ENCODE measurements at regions not wholly inside any gene's neighbourhood (a gene's known extent, or its start where the extent isn't known, plus 50 kb on each side); places are given as distances from the start of the nearest gene placed in this dataset.
"Not testable (repeated sequence)": the region's sequence is repeated elsewhere in the genome, so short reads cannot be mapped to it uniquely, and the experiment has no call there.

DNA sequence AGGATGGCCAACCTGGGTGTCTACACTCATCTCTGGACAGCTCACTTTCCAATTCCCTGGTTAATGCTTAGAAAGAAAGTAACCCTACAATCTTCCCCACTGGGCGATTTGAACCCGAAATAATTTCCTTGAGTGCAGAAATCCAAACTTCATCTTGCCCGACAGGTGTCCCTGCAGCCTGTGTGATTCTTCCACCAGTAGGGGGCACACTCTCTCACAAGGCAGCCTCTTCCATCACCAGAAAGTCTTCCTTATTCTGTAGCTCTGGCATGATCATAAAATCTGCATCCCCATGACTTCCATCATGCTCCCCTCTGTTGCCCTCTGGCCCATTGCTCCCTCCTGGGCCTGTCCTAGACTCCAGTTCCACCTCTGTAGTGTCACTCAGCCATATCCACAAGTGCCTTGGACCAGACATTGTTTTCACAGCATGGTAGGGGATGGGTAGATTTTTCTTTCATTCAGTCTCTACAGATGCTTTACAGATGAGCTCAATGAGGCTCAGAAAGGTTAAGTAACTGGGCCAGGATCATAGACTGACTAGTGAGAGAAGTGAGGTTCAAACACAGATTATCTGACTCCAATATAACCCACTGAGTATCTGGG, 170.4 kb upstream of the SPTLC3 start:
- DNase-seq, result no peak

DNA sequence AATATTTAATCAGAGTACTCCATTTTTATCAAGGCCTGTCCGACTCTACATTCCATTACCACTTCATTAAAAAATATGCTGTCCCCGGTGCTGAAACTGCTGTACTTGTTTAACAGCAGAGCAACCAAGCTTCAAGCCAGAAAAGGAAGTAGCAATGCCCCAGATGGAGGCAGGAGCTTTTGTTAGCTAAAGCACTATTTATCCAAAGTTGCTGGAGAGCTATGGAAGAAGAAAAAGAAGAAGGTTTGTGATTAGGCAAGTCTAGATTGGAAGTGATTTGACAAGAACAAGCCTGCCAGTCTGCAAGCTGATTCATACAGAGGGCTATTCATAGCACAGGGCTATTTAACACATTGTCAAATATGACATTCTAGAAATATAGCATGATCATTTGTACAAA, 160.9 kb upstream of the SPTLC3 start:
- DNase-seq, result no peak

DNA sequence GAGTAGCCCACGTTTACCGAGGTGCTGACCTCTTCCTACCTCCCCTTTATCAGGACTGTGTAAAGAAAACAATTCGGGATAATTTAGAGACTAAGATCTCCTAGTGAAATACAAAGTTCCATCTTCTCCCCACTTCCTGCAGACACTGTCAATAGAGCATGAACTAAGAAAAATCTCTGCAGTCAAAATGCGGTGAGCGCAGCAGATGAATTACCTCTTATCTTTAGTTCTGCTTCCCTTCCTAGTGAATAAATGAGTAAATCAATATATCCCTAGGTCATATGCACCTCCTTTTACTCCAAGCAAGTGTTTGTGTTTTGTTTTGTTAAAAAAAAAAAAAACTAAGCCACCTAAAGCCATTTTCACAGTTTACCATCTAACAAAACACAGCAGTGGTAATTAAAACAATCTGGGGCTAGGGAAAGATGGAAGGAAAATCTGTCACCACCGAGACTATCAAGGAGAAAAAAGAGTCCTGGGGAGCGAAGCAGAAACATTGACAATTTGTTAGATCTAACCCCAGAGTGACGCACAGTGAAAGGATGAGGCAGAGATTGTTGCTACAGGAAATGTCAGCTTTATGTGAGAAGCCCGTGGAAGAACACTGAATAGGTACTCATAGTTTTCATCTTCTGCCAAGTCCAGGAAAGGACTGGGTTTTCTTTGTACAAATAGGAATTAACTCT, 159.4 kb upstream of the SPTLC3 start:
- DNase-seq, result no peak

DNA sequence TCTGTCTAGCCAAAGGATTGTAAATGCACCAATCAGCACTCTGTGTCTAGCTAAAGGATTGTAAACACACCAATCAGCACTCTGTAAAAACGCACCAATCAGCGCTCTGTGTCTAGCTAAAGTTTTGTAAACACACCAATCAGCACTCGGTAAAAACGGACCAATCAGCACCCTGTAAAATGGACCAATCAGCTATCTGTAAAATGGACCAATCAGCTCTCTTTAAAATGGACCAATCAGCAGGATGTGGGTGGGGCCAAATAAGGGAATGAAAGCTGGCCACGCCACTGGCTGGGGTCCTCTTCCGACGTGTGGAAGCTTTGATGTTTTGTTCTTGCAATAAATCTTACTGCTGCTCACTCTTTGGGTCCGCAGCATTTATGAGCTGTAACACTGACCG, 151.1 kb upstream of the SPTLC3 start:
- DNase-seq, result not testable (repeated sequence)

DNA sequence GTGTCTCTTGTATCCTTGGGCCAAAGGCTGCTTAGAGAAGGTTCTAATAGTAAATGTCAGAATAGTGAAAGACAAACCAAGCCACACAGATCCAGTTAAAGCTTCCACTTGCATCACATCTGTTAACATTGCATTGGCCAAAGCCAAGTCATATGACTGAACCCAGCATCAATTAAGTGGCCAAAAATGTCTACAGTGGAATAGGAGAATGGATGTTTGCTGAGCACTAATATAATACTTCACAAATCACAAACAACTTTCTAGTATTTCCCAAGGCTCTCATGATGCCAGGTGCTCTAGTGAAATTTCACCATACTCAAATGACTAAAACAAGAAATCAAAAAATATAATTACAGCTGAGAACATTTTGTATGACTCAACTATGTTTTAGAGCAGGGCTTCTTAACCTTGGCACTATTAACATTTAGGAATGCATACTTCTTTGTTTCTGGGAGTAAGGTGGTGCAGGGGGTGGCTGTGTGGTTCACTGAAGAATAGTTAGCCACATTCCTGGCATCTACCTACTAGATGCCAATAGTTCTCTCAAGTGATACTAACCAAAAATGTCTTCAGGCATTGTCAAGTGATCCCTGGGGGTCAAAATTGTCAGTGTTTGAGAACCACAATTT, 148.0 kb upstream of the SPTLC3 start:
- DNase-seq, result no peak

DNA sequence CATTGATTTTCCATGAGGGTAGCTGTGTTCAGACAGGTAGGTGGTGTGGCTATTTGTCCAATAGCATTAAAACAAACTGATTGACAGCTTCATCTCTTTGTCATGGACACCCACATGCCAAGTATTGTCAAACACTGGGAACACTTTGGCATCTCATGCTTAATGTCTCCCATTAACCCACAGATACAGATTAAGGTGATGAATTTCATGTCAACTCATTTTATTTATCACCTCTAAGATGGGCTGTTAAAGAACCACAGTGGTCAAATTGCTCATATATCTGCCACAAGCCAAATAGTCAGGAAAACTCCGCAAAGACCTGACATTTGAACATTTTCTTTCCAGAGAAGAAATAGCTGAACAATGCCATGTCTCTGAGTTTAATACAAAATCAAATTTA, 139.1 kb upstream of the SPTLC3 start:
- DNase-seq, result no peak

DNA sequence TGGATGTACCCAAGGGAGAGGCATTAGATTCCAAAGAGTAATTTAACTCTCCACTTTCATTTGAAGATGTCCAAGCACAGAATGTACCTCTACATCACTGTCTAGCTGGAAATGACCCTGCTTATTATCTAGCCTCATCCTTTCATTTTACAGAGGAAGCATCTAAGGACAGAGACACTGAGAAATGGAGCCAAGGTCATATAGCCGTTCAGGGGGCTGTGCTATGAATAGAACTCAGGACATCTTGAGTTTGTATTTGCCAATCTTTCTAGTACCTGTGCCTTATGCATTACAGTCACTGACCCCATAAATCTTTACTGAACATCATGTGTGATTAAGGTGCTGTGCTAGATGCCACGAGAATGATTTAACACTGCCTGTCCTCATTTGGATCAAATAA, 138.2 kb upstream of the SPTLC3 start:
- DNase-seq, result no peak

DNA sequence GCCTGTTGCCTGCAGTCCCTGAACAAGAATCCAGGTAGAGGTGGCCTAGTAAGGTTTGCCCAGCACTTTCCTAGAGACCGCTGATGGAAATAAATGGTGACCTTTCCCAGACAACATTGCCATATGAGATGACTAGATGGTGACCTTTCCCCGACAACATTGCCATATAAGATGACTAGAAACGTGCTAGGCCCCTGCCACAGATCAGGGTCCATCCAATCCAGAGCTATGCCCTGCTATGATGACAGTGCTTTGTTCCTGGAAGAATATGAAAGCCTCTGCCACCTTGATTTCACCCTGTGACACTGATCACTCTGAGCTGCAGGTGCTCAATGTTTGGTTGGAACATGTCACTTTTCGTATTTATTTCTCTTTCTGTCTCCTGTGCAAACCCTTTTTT, 133.8 kb upstream of the SPTLC3 start:
- no peak for DNase-seq

DNA sequence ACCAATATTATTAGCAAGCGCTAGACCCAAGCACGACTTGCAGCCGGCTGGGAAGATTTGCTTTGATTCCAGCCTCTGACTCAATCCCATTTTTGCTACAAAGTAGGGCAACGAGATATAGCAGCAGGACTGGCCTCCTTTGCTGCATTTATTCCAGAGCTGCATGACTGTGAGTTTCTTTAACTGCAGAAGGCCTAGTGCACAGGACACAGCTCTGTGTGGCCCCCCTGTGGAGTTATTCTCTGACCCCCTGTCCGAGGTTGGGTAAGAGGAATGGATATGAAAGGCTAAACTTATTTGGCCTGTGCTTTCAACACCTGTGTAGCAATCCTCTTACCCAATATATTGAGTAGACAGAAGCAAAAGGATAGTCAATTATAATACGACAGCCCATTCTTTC, 133.3 kb upstream of the SPTLC3 start:
- no peak for DNase-seq

DNA sequence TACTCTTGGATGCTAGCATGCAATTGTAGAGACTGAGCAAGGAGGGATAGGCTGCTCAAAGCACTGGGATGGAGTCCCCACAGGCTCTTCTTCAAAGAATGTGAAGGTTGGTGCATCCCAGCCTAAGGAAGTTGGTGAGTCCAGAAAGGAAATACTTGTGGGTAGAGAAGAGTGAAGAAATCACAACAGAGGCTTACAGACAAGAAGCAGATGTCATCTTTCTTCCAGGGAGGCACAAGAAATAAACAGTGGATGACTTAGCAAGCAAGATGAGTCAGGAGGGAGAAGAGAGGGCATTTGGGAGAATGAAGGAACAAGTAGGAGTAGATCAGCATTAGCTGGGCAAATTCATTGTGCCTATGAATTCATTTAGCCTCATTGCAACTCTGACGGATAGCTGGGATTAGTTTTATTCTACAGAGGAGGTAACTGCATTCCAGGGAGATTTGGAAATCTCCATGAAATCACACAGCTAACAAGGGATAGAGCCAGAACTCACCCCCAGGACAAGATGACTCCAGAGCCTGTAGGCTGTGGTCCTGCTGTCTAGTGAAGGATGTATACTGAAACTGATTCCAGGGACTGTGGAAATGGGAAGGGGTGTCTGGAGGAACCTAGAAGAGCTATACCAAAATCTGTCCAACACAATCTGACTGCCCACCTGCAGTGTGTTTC, 125.8 kb upstream of the SPTLC3 start:
- DNase-seq, result no peak

DNA sequence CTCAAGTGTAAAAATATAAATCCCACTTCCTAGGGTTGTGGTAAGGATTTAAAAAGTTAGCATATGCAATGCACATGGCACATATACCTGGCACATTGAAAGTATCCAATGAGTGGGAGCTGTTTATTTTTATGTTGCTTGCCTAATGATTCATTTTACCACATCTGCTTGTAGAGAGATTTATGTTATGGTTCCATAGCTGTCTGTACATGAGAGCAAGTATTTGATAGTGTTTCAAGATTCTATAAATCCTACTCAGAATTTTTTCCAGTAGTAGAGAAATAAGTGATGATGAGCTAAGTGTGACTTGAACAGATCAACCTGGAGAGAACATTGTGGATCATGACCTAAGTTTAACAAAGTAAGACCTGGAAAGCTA, 125.3 kb upstream of the SPTLC3 start:
- DNase-seq, result no peak

DNA sequence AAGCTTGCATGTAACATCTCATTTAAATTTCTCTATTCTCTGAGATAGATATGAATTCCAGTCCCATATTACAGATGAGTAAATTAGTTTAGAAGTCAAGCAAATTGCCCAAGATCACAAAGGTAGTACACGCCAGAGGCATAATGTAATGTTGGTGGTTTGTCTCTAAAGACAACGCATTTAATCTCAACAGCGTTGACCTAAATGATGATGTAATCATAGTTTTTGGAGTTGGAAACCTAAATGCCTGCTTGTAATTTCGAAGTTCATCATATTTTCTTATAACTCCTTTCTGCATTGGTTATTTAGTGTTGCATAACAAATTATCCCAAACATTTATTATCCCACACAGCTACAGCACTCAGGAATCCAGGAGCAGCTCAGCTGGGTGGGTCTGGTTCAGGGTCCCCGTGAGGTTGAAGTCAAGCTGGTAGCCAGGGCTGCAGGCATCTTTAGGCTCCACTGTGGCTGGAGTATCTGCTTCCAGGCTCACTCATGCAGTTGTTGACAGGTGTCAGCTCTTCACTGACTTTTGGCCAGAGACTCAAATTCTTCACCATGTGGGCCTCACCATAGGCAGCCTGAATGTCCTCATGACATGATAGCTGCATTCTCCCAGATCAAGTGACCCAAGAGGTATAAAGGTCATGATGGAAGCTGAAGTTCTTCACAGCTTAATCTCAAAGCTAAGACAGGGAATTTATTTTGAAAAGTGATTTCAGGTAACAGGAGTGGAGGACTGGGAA, 122.0 kb upstream of the SPTLC3 start:
- DNase-seq, result no peak

DNA sequence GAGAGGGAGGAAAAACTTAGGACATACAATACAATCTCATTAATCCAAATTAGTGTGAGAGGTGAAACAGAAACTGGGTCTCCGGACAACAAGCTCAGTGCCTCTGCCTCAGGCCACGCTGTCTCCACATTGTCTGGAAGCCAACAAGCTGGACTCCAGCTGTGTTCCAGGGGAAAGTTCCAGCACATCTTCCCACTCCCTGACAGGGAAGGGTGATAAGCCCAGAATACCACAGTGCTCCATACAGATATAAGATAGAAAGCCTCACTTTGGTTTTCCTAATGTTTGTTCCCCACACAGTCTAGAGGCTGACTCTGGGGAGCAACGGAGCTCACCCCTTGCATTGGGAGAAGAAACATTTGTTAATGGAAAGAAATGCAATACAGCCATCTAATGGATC, 117.1 kb upstream of the SPTLC3 start:
- no peak for DNase-seq

DNA sequence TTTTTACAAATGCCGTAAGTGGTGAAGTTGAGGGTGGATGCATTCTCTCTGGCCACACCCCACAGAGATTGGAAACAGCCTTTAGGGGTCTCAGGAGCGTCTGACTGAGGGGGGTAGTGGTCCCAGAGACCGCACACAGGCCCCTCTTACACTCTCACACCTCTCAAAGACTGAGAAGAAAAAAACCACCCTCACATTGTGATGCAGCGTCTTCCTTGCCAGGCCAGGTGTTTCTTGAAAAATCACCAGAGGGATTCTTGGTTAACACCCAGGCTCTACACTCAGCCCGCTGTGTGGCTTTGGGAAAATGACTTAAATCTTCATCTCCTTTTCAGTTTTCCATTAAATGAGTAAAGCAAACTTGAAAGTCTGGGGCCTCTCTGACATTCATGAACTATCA, 115.8 kb upstream of the SPTLC3 start:
- DNase-seq, result no peak

DNA sequence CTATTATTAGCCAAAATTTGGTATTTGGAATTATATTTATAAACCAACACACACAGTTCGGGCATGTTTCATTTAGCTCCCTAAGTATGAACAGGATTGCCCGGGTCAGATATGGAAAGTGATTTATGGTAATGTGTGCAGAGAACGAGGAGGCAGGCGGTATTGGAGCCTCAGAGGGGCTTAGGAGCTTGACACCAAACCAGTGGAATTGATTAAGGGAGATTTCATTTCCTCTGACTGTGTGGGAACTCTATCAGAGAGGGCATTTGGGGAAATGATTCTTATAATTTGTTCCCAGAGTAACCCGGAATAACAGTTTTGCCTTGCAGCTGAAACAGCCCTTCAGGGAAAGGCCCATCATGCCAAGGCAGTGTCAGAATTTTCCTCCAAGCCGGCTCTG, 115.1 kb upstream of the SPTLC3 start:
- no peak for DNase-seq

DNA sequence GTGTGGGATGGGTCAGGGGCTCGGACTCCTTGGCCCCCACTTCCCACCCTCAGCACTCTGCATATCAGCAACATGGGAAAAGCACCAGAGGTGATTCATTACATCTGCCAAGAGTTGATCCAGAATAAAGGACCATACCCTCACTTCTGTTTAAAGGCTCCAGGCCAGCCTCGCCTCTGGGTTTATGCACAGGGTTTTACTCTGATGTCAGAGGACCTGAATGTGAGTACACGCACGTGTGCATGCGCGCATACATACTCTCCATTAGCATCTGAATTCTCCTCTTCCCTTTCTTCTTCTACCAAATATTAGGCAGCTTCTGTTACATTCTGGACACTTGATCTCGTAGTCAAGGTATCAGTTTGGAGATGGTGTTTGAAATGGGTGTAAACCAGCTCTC, 114.7 kb upstream of the SPTLC3 start:
- no peak for DNase-seq

DNA sequence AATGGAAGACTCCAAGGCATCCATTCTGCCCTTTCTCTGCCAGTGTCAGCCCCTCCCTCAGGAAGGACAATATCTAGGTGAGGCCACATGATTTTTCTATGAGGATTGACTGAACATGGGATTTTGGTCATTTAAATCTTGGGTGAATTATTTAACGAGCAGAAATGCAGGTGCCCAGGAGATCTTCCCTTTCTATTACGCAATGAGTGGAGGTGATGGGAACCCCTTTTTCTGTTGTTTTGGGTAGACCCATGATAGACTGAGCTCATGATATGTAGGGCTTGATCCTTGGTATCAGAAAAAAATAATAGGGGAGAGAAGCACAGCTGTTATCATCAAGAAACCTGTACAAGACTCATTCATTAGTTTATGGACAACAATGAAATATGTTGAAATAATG, 112.6 kb upstream of the SPTLC3 start:
- DNase-seq, result no peak

DNA sequence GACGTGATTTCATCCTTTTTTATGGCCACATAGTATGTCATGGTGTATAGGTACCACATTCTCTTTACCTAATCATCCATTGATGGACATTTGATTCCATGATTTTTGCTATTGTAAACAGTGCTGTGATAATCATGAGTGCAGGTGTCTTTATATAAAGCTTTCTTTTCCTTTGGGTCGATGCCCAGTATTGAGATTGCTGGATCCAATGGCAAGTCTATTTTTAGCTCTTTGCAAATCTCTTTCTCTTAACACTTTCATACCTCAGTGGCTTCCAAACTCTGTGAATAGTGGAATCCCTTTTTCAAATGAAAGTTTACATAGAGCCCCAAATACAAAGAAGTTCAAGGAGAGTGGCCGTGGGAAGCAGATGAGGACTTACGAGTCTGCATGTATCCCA, 105.8 kb upstream of the SPTLC3 start:
- DNase-seq, result no peak

DNA sequence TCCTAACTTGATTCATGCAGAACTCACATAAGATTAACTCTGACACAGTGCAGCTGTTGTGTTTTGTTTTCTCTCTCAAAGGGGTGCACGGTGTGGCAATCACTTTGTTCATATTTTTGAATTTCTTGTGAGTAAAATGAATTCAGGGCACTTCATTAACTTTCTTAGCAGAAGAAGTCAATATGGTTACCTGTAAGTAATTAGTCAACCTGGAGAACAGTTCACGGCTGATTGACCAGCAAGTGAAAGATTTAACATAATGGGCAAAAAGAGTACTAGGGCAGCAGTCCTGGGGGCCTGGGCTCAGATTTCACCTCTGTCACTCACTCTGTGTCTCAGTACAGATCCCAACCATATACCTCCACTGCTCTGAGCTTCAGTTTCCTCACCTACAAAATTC, 102.4 kb upstream of the SPTLC3 start:
- DNase-seq, result no peak

DNA sequence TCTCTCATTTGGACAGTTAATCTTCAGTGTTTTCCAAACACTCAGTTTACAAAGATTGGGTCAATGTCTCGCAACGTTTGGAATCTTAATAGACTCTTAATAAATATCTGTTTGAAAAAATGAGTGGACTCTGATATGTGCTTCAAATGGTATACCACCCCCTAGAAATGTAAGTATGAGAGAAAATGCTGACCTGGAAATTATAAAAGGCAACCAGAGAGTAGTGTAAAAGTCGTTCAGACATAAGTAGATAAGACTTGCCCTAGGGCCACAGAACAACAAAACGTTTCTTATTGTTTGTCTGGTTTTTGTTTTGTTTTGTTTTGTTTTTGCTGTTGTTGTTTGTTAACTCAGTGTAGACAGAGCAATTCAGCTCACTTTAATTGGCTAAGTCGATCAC, 97.4 kb upstream of the SPTLC3 start:
- no peak for DNase-seq

DNA sequence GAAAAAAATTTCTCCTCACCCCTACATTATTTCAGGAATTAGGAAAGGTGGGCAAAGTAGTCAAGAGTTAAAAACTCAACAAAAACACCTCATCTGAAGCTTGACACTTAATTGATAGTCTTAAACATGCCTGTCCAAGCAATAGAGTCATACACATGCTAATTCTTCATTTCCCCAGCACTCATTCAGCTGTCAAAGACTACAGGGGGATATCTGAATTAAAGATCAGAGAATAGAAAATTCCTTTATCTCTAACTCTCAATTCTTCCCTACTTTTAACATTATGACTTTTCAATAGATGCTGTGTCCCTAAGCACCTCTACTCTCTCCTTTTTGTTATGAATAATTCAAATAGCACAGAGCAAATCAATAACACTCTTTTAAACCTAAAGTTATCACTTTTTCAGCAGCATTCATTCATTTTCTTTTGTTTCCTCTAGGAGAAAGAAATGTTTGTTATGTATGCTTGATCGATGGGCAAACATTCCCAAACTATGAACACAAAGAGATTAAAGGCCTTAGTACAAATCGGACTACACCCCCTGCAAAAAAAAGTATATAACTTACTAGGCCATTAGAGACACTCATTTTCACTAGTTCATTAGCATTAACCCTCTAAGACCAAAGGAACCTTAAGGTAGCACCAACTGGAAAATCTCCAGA, 94.9 kb upstream of the SPTLC3 start:
- no peak for DNase-seq

DNA sequence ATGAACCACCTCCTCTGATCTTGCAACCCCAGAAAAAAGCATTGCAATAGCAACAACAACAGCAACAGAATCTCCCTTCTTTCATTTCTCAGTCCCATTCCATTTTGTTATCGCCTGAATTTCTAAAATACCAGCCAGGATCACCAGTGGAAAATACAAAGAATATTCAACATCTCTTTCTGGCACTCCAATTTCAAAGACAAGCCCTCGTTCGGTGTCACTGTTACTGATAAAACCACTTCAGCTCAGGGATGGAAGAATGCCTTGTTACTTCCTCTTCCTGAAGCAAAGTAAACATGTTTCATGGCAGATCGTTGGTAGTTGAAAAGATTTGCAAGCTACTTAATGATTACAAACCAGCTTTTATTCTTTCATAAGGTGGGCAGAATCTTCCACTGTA, 94.0 kb upstream of the SPTLC3 start:
- DNase-seq, result no peak

DNA sequence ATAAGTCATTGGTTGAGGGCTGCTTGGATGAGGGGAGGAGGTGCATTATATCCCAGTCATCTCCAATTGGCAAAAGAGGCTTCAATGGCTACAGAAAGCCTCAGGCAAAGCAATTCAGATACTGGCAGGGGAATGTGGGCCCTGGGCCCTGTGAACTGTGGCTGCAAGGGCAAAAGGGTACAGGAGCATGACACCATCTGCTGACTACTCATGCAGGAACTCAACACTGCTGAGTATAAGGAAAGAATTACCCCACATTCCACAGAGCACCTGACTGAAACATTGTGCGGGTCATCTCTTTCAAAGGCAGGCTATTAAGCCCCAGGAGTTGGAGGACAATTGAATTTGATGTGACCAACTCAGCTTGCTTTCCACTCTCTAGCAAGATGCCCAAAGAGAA, 92.1 kb upstream of the SPTLC3 start:
- DNase-seq, result no peak

Measured in NCI-H524 (cell line).